HG02642 (cell line): ENCODE measurements at regions not wholly inside any gene's neighbourhood (a gene's known extent, or its start where the extent isn't known, plus 50 kb on each side); places are given as distances from the start of the nearest gene placed in this dataset.

Source experiments
- ATAC-seq: cut with Tn5 transposase; IDR thresholded peaks from one replicate; pipeline ENCODE4 v1.9.1; 2021; ENCODE audit warnings: mild to moderate bottlenecking; ENCODE audit not compliant: unreplicated experiment, poor library complexity

- no peak for ATAC-seq
Measured at GRCh38 chr11:45087086-45087899, 59.1 kb upstream of the PRDM11 start.

- no peak for ATAC-seq
Measured at GRCh38 chr11:45087900-45088160, 58.6 kb upstream of the PRDM11 start.

GRCh38 chr11:45089251-45089650 lies 57.2 kb upstream of the PRDM11 start:
- ATAC-seq: no peak

- ATAC-seq: no peak
Measured at GRCh38 chr11:45089676-45090499, 56.6 kb upstream of the PRDM11 start.

GRCh38 chr11:45090607-45091006 lies 55.8 kb upstream of the PRDM11 start:
- ATAC-seq: no peak

GRCh38 chr11:45091563-45092403 lies 54.7 kb upstream of the PRDM11 start:
- ATAC-seq: no peak

- no peak for ATAC-seq
Measured at GRCh38 chr11:45092404-45092785, 54.0 kb upstream of the PRDM11 start.

GRCh38 chr11:45092901-45093760 lies 53.3 kb upstream of the PRDM11 start:
- no peak for ATAC-seq

GRCh38 chr11:45093761-45094455 lies 52.5 kb upstream of the PRDM11 start:
- ATAC-seq: no peak

- ATAC-seq: no peak
Measured at GRCh38 chr11:45094958-45095690, 51.3 kb upstream of the PRDM11 start.

- ATAC-seq: no peak
Measured at GRCh38 chr11:45095691-45096010, 50.8 kb upstream of the PRDM11 start.

GRCh38 chr11:45096636-45097035 lies 49.8 kb upstream of the PRDM11 start:
- no peak for ATAC-seq
